ENCODE measurements at regions not wholly inside any gene's neighbourhood (a gene's known extent, or its start where the extent isn't known, plus 50 kb on each side); places are given as distances from the start of the nearest gene placed in this dataset.

- no peak overlapping the region for H4K91ac ChIP-seq (ENCODE audit: insufficient read length, low read depth, low read length)
- Mint-ChIP-seq H3K4me3 (no peak overlapping the region), H3K27ac (no peak overlapping the region), H3K9me3 (peaks cover 14 to 15% of the 10 kb centered on the region in 2 experiments; a peak in 4 of 5 replicates), H3K27me3 (ENCODE audit: low read depth) (no peaks in the 10 kb centered on the region), H3K4me1 (no peaks in the 10 kb centered on the region; a peak in 1 of 4 replicates), H3K36me3 (ENCODE audit: insufficient read depth in 1 of 3, low read depth in 3 of 3) (peaks cover 2 to 5% (median 2%) of the 10 kb centered on the region in 3 experiments; a peak in 3 of 7 replicates)
- H3K9me3 ChIP-seq (ENCODE audit: control insufficient read depth, low read depth, low read length): no peaks in the 10 kb centered on the region
- no peak overlapping the region for H4K8ac ChIP-seq (replicated peaks; ENCODE audit: insufficient read length, low read depth, low read length)
- H3K4ac ChIP-seq (ENCODE audit: low read depth, low read length): no peak overlapping the region
- no peak overlapping the region for H2AK5ac ChIP-seq (ENCODE audit: insufficient read length, low read length)
- H3K23ac ChIP-seq (ENCODE audit: insufficient read length, low read depth, low read length): no peak overlapping the region
- no peaks in the 10 kb centered on the region for H3K79me2 ChIP-seq (ENCODE audit: insufficient read depth, low read length)
- DNase-seq: no peak
- no peaks in the 10 kb centered on the region for H3K79me1 ChIP-seq (ENCODE audit: insufficient read depth, low read depth, low read length, poor library complexity, severe bottlenecking)
- TF ChIP-seq CTCF (conservative IDR thresholded peaks at IDR 0.05): no peak
- no peaks in the 10 kb centered on the region for H3K27me3 ChIP-seq (ENCODE audit: insufficient read depth, low read length)
- no peaks in the 10 kb centered on the region for H3K4me1 ChIP-seq (ENCODE audit: insufficient read depth, low read length)
- no peak overlapping the region for H2BK15ac ChIP-seq (ENCODE audit: low read depth, low read length)
- H2AFZ ChIP-seq (ENCODE audit: low read length): no peak overlapping the region
- H3K9ac ChIP-seq (ENCODE audit: extremely low read depth, insufficient read length, low read length): no peak overlapping the region
- H4K5ac ChIP-seq (ENCODE audit: insufficient read length, low read depth, low read length): no peak overlapping the region
- H3K18ac ChIP-seq (ENCODE audit: insufficient read length, low read depth, low read length): no peak overlapping the region
- WGBS (ENCODE audit: extremely low coverage, insufficient read length, low lambda C conversion rate): no CpG with 5 or more reads among the region's 2 CpGs
- H3T11ph ChIP-seq (ENCODE audit: low read length): no peak overlapping the region
- no peak overlapping the region for H3K4me2 ChIP-seq (ENCODE audit: insufficient read depth, insufficient read length, low read length)
- H4K20me1 ChIP-seq (ENCODE audit: control insufficient read depth, insufficient read depth, insufficient read length): no peaks in the 10 kb centered on the region
- no peak overlapping the region for H3K27ac ChIP-seq (ENCODE audit: insufficient read length, low read depth, low read length)
- no peak overlapping the region for H2BK5ac ChIP-seq (ENCODE audit: insufficient read length, low read length)
- H3K23me2 ChIP-seq (ENCODE audit: insufficient read length, low read depth, low read length, poor library complexity, severe bottlenecking): no peaks in the 10 kb centered on the region
- H2BK12ac ChIP-seq (ENCODE audit: insufficient read length, low read depth, low read length): no peak overlapping the region
- no peak overlapping the region for H3K14ac ChIP-seq (ENCODE audit: insufficient read depth, low read length)
- no peak overlapping the region for H2BK20ac ChIP-seq (ENCODE audit: low read depth, low read length, poor library complexity, severe bottlenecking)
- no peak overlapping the region for H2BK120ac ChIP-seq (ENCODE audit: low read depth, low read length, poor library complexity, severe bottlenecking)
- no peak overlapping the region for H3K56ac ChIP-seq (ENCODE audit: insufficient read length, low read depth, low read length)
Observed at GRCh38 chr2:149861034-149861433, 273.5 kb upstream of the MMADHC start.
